ENCODE measurements at regions not wholly inside any gene's neighbourhood (a gene's known extent, or its start where the extent isn't known, plus 50 kb on each side); places are given as distances from the start of the nearest gene placed in this dataset.

- WGBS: 28% methylated on average over 23 of the region's 23 CpGs
- peak; percentile 80 for TF ChIP-seq REST (IDR thresholded peaks at IDR 0.05)
- TF ChIP-seq JUND (IDR thresholded peaks at IDR 0.05): peak; percentile 64 to 67
- peak; percentile 86 to 93 for TF ChIP-seq HNF4A (conservative IDR thresholded peaks at IDR 0.05)
- TF ChIP-seq ATF3 (IDR thresholded peaks at IDR 0.05): peak; percentile 94
- peak; percentile 92 for TF ChIP-seq SP1 (IDR thresholded peaks at IDR 0.05)
- TF ChIP-seq MAX (IDR thresholded peaks at IDR 0.05): peak; percentile 96
- TF ChIP-seq YY1 (IDR thresholded peaks at IDR 0.05): peak; percentile 72
- peak; percentile 67 for TF ChIP-seq HNF4G (IDR thresholded peaks at IDR 0.05)
- no peak for TF ChIP-seq CTCF (IDR thresholded peaks at IDR 0.05; ENCODE audit: low read depth, low read length, missing input control)
- peak; percentile 93 to 97 for TF ChIP-seq RXRA (IDR thresholded peaks at IDR 0.05)
- TF ChIP-seq FOXA1 (IDR thresholded peaks at IDR 0.05): peak; percentile 91
- peak; percentile 65 to 71 for TF ChIP-seq RAD21 (IDR thresholded peaks at IDR 0.05)
- peak; percentile 91 for TF ChIP-seq FOXA2 (IDR thresholded peaks at IDR 0.05)
- TF ChIP-seq NR2F2 (IDR thresholded peaks at IDR 0.05): peak; percentile 46
- TF ChIP-seq ZBTB33 (IDR thresholded peaks at IDR 0.05): peak; percentile 85
- peak; percentile 17 to 39 for TF ChIP-seq EGR1 (IDR thresholded peaks at IDR 0.05; ENCODE audit: low read depth in 2 of 2)
- TF ChIP-seq TAF1 (conservative IDR thresholded peaks at IDR 0.05): peak; percentile 39
- TF ChIP-seq GABPA (IDR thresholded peaks at IDR 0.05 in 1 of 2, conservative IDR thresholded peaks at IDR 0.05 in 1 of 2): no peak
- Histone ChIP-seq H3K9me3 (ENCODE audit: control insufficient read depth in 4 of 4, low read length in 3 of 4) (no peaks in the 10 kb centered on the region), H3K27ac (ENCODE audit: low read depth in 1 of 2, low read length in 2 of 2) (peak overlapping the region; percentile 95 to 99), H3K4me1 (ENCODE audit: control insufficient read depth in 4 of 4, insufficient read depth in 4 of 4, low read length in 3 of 4) (peaks cover 21 to 62% (median 51%) of the 10 kb centered on the region in 4 donors), H3K36me3 (ENCODE audit: control insufficient read depth in 4 of 4, insufficient read depth in 3 of 4, low read depth in 1 of 4, low read length in 3 of 4) (no peaks in the 10 kb centered on the region), H3K9ac (ENCODE audit: low read depth in 1 of 2, low read length in 2 of 2) (peak overlapping the region; percentile 45 to 93), H3K4me3 (ENCODE audit: low read depth in 1 of 3, low read length in 3 of 3) (no peak overlapping the region), H3K27me3 (ENCODE audit: control insufficient read depth in 4 of 4, insufficient read depth in 4 of 4, low read length in 3 of 4) (no peaks in the 10 kb centered on the region)
- no peak for DNase-seq (ENCODE audit: low spot score)
Measured at GRCh38 chr9:134221273-134222017, 57.1 kb upstream of the RNU6ATAC start.
